ENCODE measurements at regions not wholly inside any gene's neighbourhood (a gene's known extent, or its start where the extent isn't known, plus 50 kb on each side); places are given as distances from the start of the nearest gene placed in this dataset.

DNA sequence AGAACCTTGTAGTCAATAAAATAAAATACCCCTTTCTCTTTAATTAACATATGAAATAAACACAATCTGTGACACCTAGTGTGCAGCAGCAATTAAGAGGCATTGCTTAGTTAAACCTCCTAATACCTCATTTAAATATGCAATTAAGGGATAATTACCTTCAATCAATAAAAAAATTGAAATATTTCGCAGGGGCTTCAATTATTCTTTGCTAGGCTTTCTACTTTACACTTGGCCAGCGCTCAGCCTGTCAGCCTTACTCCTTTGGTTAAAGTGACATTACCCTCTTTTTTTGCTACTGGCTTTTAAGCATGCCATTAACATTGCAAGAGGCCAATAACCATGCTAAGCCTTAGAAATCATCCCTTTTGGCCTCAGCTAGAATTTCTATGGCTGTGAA lies 327.5 kb upstream of the ZNF521 start:
- no peak overlapping the region for H4K91ac ChIP-seq (ENCODE audit: insufficient read depth, low read depth, low read length)
- CTCF ChIA-PET: interaction anchor here (0.5 kb wide), 1 partner anchor 1496 kb away, joined by 3 read pairs; no protein-coding TSS in a partner anchor
- no peak overlapping the region for H2AK5ac ChIP-seq (ENCODE audit: low read depth, low read length)
- ATAC-seq (ENCODE audit: low read depth) (no peak), DNase-seq (no peak)
- BruUV-seq (replicated peaks): no TSS peak
- in situ Hi-C loops (cut with MboI; ENCODE audit: low sequenced_read_pairs): no loop called here
- H3K4me1 ChIP-seq (ENCODE audit: control insufficient read depth, insufficient read depth, low read length): peaks cover 2% of the 10 kb centered on the region; the same call in 1 of the 2 replicates
- intact Hi-C loops (cut with micrococcal nuclease): no loop called here
- no peak overlapping the region for H3K56ac ChIP-seq (ENCODE audit: extremely low read depth, insufficient read depth, low read length)
- H3K18ac ChIP-seq (ENCODE audit: low read depth, low read length): no peak overlapping the region
- no peak overlapping the region for H2BK120ac ChIP-seq (ENCODE audit: low read depth, low read length)
- H4K5ac ChIP-seq (ENCODE audit: low read depth, low read length): no peak overlapping the region
- H3K23ac ChIP-seq (ENCODE audit: low read depth, low read length): no peak overlapping the region
- no peaks in the 10 kb centered on the region for H4K20me1 ChIP-seq (ENCODE audit: insufficient read depth, low read length)
- H2AK9ac ChIP-seq (replicated peaks; ENCODE audit: low read depth, low read length, poor library complexity): no peak overlapping the region
- H3K36me3 ChIP-seq (ENCODE audit: control insufficient read depth, insufficient read depth, low read length): no peaks in the 10 kb centered on the region
- POLR2A ChIA-PET (ENCODE audit: unreplicated experiment): no interaction called here
- H3K4me2 ChIP-seq (ENCODE audit: low read depth, low read length): no peak overlapping the region
- no peak overlapping the region for H3K4ac ChIP-seq (ENCODE audit: low read depth, low read length)
- H3K27me3 ChIP-seq (ENCODE audit: control insufficient read depth, insufficient read depth, low read length): no peaks in the 10 kb centered on the region; the same call in 1 of the 2 replicates
- no peak overlapping the region for H2BK20ac ChIP-seq (ENCODE audit: low read depth, low read length)
- no peak overlapping the region for H2AFZ ChIP-seq (replicated peaks; ENCODE audit: low read length, poor library complexity)
- H2BK15ac ChIP-seq (ENCODE audit: low read depth, low read length): no peak overlapping the region
- H3K9me3 ChIP-seq (ENCODE audit: control insufficient read depth, insufficient read depth, low read length): no peaks in the 10 kb centered on the region
- no peaks in the 10 kb centered on the region for H3K79me1 ChIP-seq (ENCODE audit: low read depth in 1 of 2, low read length in 2 of 2)
- dilution Hi-C loops (cut with HindIII; ENCODE audit: low sequenced_read_pairs, unreplicated experiment): no loop called here
- no peak overlapping the region for H3K9ac ChIP-seq (ENCODE audit: low read depth, low read length)
- no peaks in the 10 kb centered on the region for H3K9me1 ChIP-seq (ENCODE audit: insufficient read depth, low read length)
- H2BK5ac ChIP-seq (ENCODE audit: low read depth, low read length, poor library complexity, severe bottlenecking): no peak overlapping the region
- 80% methylated on average over 1 of the region's 2 CpGs; no CpG with 5 or more reads in 1 of the 2 experiments for WGBS, 2 experiments (ENCODE audit: extremely low coverage in 2 of 2, insufficient read length in 1 of 2)
- H3K27ac ChIP-seq (ENCODE audit: insufficient read depth, low read length): no peak overlapping the region
- H4K8ac ChIP-seq (ENCODE audit: low read depth in 2 of 2, low read length in 2 of 2): no peak overlapping the region
- no peak for TF ChIP-seq RAD21 (IDR thresholded peaks at IDR 0.05; ENCODE audit: low read length)
- no peak for TF ChIP-seq RCOR1 (IDR thresholded peaks at IDR 0.05; ENCODE audit: insufficient replicate concordance, low read length)
- TF ChIP-seq BHLHE40 (IDR thresholded peaks at IDR 0.05; ENCODE audit: low read depth, low read length): no peak
- TF ChIP-seq SMC3 (IDR thresholded peaks at IDR 0.05; ENCODE audit: low read depth, low read length): no peak
- TF ChIP-seq RFX5 (IDR thresholded peaks at IDR 0.05; ENCODE audit: low read depth, low read length): no peak
- no peak overlapping the region for H3K14ac ChIP-seq (replicated peaks; ENCODE audit: low read depth, low read length)
- H3K4me3 ChIP-seq (ENCODE audit: insufficient read depth, low read depth, low read length): no peak overlapping the region

Data from IMR-90 (cell line).